Fibroblast of mammary gland (primary cell): ENCODE measurements at regions not wholly inside any gene's neighbourhood (a gene's known extent, or its start where the extent isn't known, plus 50 kb on each side); places are given as distances from the start of the nearest gene placed in this dataset.
A peak's percentile ranks its signal among the peaks of the same experiment; 100 is the strongest.

ENCODE experiments used
- DNase-seq: peaks from one replicate; pipeline ENCODE4 v3.0.0-alpha.2; 2010; ENCODE audit warnings: low read depth
- H3K4me3 ChIP-seq: 2 replicates; pipeline ENCODE4 v1.5.1; 2011; ENCODE audit warnings: low read depth, mild to moderate bottlenecking, low read length, moderate library complexity; ENCODE audit not compliant: control insufficient read depth
- TF ChIP-seq, protein P1 (sequence below): conservative IDR thresholded peaks from 2 replicates; pipeline ENCODE4 v1.5.1; 2011; ENCODE audit warnings: low read depth, low read length, inconsistent platforms; ENCODE audit not compliant: control insufficient read depth, insufficient read depth

DNA sequence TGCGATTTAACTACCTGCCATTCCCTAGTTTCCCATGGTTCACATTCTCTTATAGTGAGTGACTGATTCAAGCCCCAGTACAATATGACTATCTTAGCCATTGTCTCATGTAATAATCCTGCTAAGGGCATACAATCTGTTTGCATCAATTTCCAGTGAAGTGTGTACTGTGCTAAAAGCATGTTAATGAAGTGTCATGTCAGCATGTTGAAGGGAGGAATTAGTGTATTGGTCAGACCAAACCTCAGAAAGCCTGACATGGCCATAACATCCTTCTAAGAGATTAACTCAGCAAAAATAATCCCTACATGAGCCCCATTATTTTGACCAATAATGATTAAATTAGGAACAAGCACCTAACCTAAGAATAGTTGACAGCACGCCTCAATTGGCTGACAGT is 442.4 kb downstream of the ENC1 start:
- H3K4me3 ChIP-seq, result no peak overlapping the region
- no peak for DNase-seq
- TF ChIP-seq, protein P1, sequence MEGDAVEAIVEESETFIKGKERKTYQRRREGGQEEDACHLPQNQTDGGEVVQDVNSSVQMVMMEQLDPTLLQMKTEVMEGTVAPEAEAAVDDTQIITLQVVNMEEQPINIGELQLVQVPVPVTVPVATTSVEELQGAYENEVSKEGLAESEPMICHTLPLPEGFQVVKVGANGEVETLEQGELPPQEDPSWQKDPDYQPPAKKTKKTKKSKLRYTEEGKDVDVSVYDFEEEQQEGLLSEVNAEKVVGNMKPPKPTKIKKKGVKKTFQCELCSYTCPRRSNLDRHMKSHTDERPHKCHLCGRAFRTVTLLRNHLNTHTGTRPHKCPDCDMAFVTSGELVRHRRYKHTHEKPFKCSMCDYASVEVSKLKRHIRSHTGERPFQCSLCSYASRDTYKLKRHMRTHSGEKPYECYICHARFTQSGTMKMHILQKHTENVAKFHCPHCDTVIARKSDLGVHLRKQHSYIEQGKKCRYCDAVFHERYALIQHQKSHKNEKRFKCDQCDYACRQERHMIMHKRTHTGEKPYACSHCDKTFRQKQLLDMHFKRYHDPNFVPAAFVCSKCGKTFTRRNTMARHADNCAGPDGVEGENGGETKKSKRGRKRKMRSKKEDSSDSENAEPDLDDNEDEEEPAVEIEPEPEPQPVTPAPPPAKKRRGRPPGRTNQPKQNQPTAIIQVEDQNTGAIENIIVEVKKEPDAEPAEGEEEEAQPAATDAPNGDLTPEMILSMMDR, result no peak

DNA sequence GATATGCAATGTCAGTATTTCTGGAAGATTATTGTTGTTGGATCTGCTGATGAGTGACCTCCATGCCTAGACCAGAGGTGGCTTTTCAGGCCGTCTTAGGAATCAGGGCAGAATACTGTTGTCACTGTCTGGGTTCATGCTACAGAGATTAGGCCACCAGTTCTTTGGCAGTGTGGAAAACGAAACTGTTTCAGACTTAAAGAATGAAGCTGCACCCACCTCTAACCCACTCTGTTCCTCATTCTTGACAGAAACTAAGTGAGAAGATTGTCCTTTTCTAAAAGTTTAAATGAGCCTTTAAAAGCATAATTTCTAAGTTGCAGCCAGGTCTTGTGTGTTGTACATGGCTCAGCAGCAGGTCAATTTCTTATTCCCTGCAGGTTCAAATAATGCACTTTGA is 444.3 kb downstream of the ENC1 start:
- no peak overlapping the region for H3K4me3 ChIP-seq
- DNase-seq, result no peak
- TF ChIP-seq, protein P1, result no peak

- no peak for DNase-seq
- H3K4me3 ChIP-seq, result no peak overlapping the region
- TF ChIP-seq, protein P1, result no peak
Observed at GRCh38 chr5:74194196-74194595, 446.3 kb downstream of the ENC1 start.

DNA sequence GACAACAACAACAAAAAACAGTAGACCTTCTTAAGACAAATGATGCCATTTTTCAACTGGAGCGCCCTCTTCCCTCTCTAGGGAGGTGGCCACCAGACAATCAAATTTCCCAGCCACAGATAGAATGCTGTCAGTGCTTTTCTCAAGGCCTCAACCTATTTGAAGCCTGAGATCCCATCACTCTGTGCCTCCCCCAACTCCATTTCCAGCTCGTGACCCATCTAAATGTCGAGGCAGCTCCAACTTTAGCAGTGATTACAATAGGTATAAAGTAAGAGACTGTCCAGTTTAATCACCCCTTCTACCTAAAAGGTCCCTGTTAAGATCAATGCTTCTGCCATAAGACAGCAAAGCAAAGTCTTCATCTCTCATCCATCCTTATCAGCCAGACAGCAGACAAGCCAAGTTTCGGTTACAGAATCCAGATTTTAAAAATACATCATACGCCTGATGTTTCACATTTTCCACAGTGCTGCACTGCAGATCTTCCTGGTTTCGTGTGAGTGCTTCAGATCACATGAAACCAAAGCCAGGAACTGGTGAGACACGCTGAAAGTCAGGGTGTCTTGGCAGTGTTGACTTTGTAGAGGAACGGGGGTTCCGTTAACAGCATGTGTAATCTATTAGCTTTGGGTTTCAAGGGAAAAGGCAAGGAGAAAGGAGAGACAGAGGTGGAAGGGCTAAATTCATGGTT is 447.8 kb downstream of the ENC1 start:
- no peak overlapping the region for H3K4me3 ChIP-seq
- TF ChIP-seq, protein P1, result no peak
- peak; percentile 43 for DNase-seq

DNA sequence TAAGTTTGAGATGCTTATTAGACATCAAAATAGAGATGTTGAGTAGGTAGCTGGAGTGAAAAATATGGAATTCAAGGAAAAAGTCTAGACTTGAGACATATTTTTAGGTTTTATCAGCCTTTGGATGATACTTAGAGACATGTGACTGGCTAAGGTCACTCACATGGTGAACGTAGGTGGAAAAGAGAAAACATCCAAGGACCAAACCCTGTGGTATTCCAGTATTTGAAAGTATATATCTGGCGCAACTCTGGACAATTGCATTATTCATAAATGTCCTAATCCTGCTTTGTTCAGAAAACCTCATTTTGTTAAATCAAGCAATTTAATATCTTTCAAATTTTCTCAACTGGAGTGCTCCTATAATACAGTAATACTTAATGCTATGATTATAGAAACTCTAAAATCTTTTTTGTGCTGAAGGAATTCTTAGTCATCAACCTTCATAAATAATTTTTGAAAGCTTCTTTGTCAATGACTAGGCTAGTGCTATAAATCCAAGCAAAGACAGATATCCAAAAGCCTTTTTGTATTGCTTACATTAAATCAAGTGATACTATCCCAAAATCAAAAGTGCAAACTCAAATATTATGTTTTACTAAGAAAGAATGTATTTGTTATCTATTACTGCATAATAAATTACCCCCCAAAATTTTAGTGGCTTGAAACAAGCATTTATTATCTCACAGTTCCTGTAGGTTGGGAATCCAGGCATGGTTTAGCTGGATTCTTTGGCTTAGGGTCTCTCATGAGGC is 452.0 kb downstream of the ENC1 start:
- DNase-seq, result no peak
- H3K4me3 ChIP-seq, result no peak overlapping the region
- TF ChIP-seq, protein P1, result no peak

- DNase-seq, result no peak
- TF ChIP-seq, protein P1, result no peak
- no peak overlapping the region for H3K4me3 ChIP-seq
Observed at GRCh38 chr5:74187757-74188156, 452.8 kb downstream of the ENC1 start.
